ENCODE measurements at regions not wholly inside any gene's neighbourhood (a gene's known extent, or its start where the extent isn't known, plus 50 kb on each side); places are given as distances from the start of the nearest gene placed in this dataset.
A peak's percentile ranks its signal among the peaks of the same experiment; 100 is the strongest.

GRCh38 chr2:65554765-65555591, 122.6 kb upstream of the SPRED2 start:
- peak; percentile 86 to 97 (median 90) for DNase-seq

GRCh38 chr2:65553504-65554074, 121.2 kb upstream of the SPRED2 start:
- DNase-seq: no peak

GRCh38 chr2:65551528-65551927, 119.1 kb upstream of the SPRED2 start:
- no peak for DNase-seq

- DNase-seq: peak; percentile 49 to 82 (median 70)
These were observed 117.8 kb upstream of the SPRED2 start for GRCh38 chr2:65550246-65550645.

GRCh38 chr2:65549631-65550030, 117.2 kb upstream of the SPRED2 start:
- no peak for DNase-seq

- DNase-seq: no peak
These were observed 116.8 kb upstream of the SPRED2 start for GRCh38 chr2:65549257-65549627.

- DNase-seq: peak in 1 of 4 experiments; percentile 21
These were observed 116.3 kb upstream of the SPRED2 start for GRCh38 chr2:65548576-65549256.

GRCh38 chr2:65548064-65548463, 115.7 kb upstream of the SPRED2 start:
- no peak for DNase-seq

- peak; percentile 32 to 71 (median 58) for DNase-seq
These were observed 113.7 kb upstream of the SPRED2 start for GRCh38 chr2:65545837-65546805.

GRCh38 chr2:65541773-65542172, 109.4 kb upstream of the SPRED2 start:
- DNase-seq: no peak

GRCh38 chr2:65539633-65540032, 107.2 kb upstream of the SPRED2 start:
- no peak for DNase-seq

- DNase-seq: no peak
These were observed 105.4 kb upstream of the SPRED2 start for GRCh38 chr2:65537651-65538385.

- DNase-seq: no peak
These were observed 104.2 kb upstream of the SPRED2 start for GRCh38 chr2:65536596-65536995.

GRCh38 chr2:65532937-65533336, 100.5 kb upstream of the SPRED2 start:
- no peak for DNase-seq

- DNase-seq: no peak
These were observed 99.9 kb upstream of the SPRED2 start for GRCh38 chr2:65532326-65532725.

GRCh38 chr2:65530547-65531320, 98.3 kb upstream of the SPRED2 start:
- no peak for DNase-seq

GRCh38 chr2:65529419-65529818, 97.0 kb upstream of the SPRED2 start:
- DNase-seq: no peak

- no peak for DNase-seq
These were observed 95.8 kb upstream of the SPRED2 start for GRCh38 chr2:65528241-65528574.

GRCh38 chr2:65527451-65528240, 95.2 kb upstream of the SPRED2 start:
- peak in 2 of 4 experiments; percentile 14 to 32 for DNase-seq

GRCh38 chr2:65525616-65526231, 93.3 kb upstream of the SPRED2 start:
- no peak for DNase-seq

Data from suppressor macrophage (primary cell).